Smooth muscle cell (in vitro differentiated cells): ENCODE measurements at regions not wholly inside any gene's neighbourhood (a gene's known extent, or its start where the extent isn't known, plus 50 kb on each side); places are given as distances from the start of the nearest gene placed in this dataset.

Experiments used
- DNase-seq: peaks from one replicate; lab custom pipeline; 2025; ENCODE audit not compliant: unreplicated experiment; lab: John Stamatoyannopoulos, UW
- H2AFZ ChIP-seq: fragments of 200-600 bp; sonication (generic); 2 replicates; pipeline ENCODE4 v1.6.0; 2016; ENCODE audit warnings: antibody characterized with exemption, low read depth, mild to moderate bottlenecking
- H3F3A ChIP-seq: fragments of 200-600 bp; sonication (generic); 2 replicates; pipeline ENCODE4 v1.6.0; 2017; ENCODE audit warnings: antibody characterized with exemption, low read depth
- H3K27ac ChIP-seq: fragments of 200-600 bp; sonication (generic); 2 replicates; pipeline ENCODE4 v1.5.1; 2016; ENCODE audit warnings: low read depth, mild to moderate bottlenecking
- H3K27me3 ChIP-seq: fragments of 200-600 bp; sonication (generic); 2 replicates; pipeline ENCODE4 v1.6.1; 2016; ENCODE audit warnings: low read depth, mild to moderate bottlenecking
- H3K36me3 ChIP-seq: fragments of 200-600 bp; sonication (generic); 2 replicates; pipeline ENCODE4 v1.5.1; 2016; ENCODE audit warnings: low read depth
- H3K4me1 ChIP-seq: fragments of 200-600 bp; sonication (generic); 2 replicates; pipeline ENCODE4 v1.5.1; 2016; ENCODE audit warnings: low read depth
- H3K4me2 ChIP-seq: fragments of 200-600 bp; sonication (generic); 2 replicates; pipeline ENCODE4 v1.6.0; 2016; ENCODE audit warnings: mild to moderate bottlenecking
- H3K4me3 ChIP-seq: fragments of 200-600 bp; sonication (generic); 2 replicates; pipeline ENCODE4 v1.5.1; 2016; ENCODE audit warnings: mild to moderate bottlenecking
- H3K79me2 ChIP-seq: fragments of 200-600 bp; sonication (generic); 2 replicates; pipeline ENCODE4 v1.6.0; 2016; ENCODE audit warnings: low read depth, mild to moderate bottlenecking
- H3K9ac ChIP-seq: fragments of 200-600 bp; sonication (generic); 2 replicates; pipeline ENCODE4 v1.6.0; 2016; ENCODE audit warnings: low read depth
- H3K9me3 ChIP-seq: fragments of 200-600 bp; sonication (generic); replicated peaks from 2 replicates; pipeline ENCODE4 v1.5.1; 2016; ENCODE audit warnings: low read depth
- H4K20me1 ChIP-seq: fragments of 200-600 bp; sonication (generic); 2 replicates; pipeline ENCODE4 v1.6.0; 2016; ENCODE audit warnings: low read depth
- CTCF ChIP-seq: fragments of 200-600 bp; sonication (generic); IDR thresholded peaks from 2 replicates; pipeline ENCODE4 v1.5.1; 2017; ENCODE audit warnings: borderline replicate concordance, mild to moderate bottlenecking, antibody characterized with exemption; ENCODE audit not compliant: insufficient read depth, poor library complexity, severe bottlenecking
- WGBS: methylation state at CpG from one replicate; pipeline ENCODE4 v1.1.7; 2016; ENCODE audit warnings: low lambda C conversion rate; 5-methylcytosine and 5-hydroxymethylcytosine counted together

GRCh38 chr4:82063017-82063416 lies 310.8 kb downstream of the HNRNPD start:
- H2AFZ ChIP-seq: no peak overlapping the region

GRCh38 chr4:82057990-82058544 lies 315.7 kb downstream of the HNRNPD start:
- H3K9ac ChIP-seq: no peak overlapping the region
- H4K20me1 ChIP-seq: no peaks in the 10 kb centered on the region
- WGBS: 50% methylated on average over 1 of the region's 1 CpG
- no peak overlapping the region for H3K27ac ChIP-seq
- peaks cover 10% of the 10 kb centered on the region for H3K27me3 ChIP-seq
- TF ChIP-seq CTCF: no peak
- no peaks in the 10 kb centered on the region for H3K4me1 ChIP-seq
- no peak overlapping the region for H2AFZ ChIP-seq
- H3K36me3 ChIP-seq: no peaks in the 10 kb centered on the region
- no peaks in the 10 kb centered on the region for H3F3A ChIP-seq
- H3K79me2 ChIP-seq: no peaks in the 10 kb centered on the region
- H3K4me3 ChIP-seq: no peak overlapping the region
- no peak for DNase-seq
- no peak overlapping the region for H3K4me2 ChIP-seq
- no peaks in the 10 kb centered on the region for H3K9me3 ChIP-seq

More at GRCh38 chr4:82063017-82063416, 310.8 kb downstream of the HNRNPD start:
- H3K4me3 ChIP-seq: no peak overlapping the region
- H3K4me1 ChIP-seq: no peaks in the 10 kb centered on the region
- no peak overlapping the region for H3K4me2 ChIP-seq
- no peaks in the 10 kb centered on the region for H3K79me2 ChIP-seq
- no peak for DNase-seq
- no peaks in the 10 kb centered on the region for H4K20me1 ChIP-seq
- no peak overlapping the region for H3K27ac ChIP-seq
- no peaks in the 10 kb centered on the region for H3F3A ChIP-seq
- 65% methylated on average over 1 of the region's 1 CpG for WGBS
- no peak overlapping the region for H3K9ac ChIP-seq
- no peak for TF ChIP-seq CTCF
- H3K27me3 ChIP-seq: peaks cover 14% of the 10 kb centered on the region
- no peaks in the 10 kb centered on the region for H3K9me3 ChIP-seq
- no peaks in the 10 kb centered on the region for H3K36me3 ChIP-seq

GRCh38 chr4:82055156-82055555 lies 318.6 kb downstream of the HNRNPD start:
- Histone ChIP-seq H3K27me3 (no peaks in the 10 kb centered on the region), H3K9ac (no peak overlapping the region), H3K36me3 (no peaks in the 10 kb centered on the region), H2AFZ (no peak overlapping the region), H3K9me3 (no peaks in the 10 kb centered on the region), H3K79me2 (no peaks in the 10 kb centered on the region), H3K27ac (no peak overlapping the region), H3K4me3 (no peak overlapping the region), H3K4me2 (no peak overlapping the region), H4K20me1 (no peaks in the 10 kb centered on the region), H3F3A (no peaks in the 10 kb centered on the region), H3K4me1 (no peaks in the 10 kb centered on the region)
- 97% methylated on average over 1 of the region's 1 CpG for WGBS
- TF ChIP-seq CTCF: no peak
- no peak for DNase-seq

GRCh38 chr4:82053396-82053795 lies 320.4 kb downstream of the HNRNPD start:
- H3K9ac ChIP-seq: no peak overlapping the region
- no peaks in the 10 kb centered on the region for H3K79me2 ChIP-seq
- H3K27ac ChIP-seq: no peak overlapping the region
- no peaks in the 10 kb centered on the region for H3K9me3 ChIP-seq
- WGBS: 100% methylated on average over 2 of the region's 2 CpGs
- H3F3A ChIP-seq: no peaks in the 10 kb centered on the region
- no peak overlapping the region for H3K4me2 ChIP-seq
- H3K4me1 ChIP-seq: no peaks in the 10 kb centered on the region
- H2AFZ ChIP-seq: no peak overlapping the region
- H4K20me1 ChIP-seq: no peaks in the 10 kb centered on the region
- no peak overlapping the region for H3K4me3 ChIP-seq
- no peak for DNase-seq
- H3K36me3 ChIP-seq: no peaks in the 10 kb centered on the region
- TF ChIP-seq CTCF: no peak
- no peaks in the 10 kb centered on the region for H3K27me3 ChIP-seq
